A549 (cell line): ENCODE measurements at regions not wholly inside any gene's neighbourhood (a gene's known extent, or its start where the extent isn't known, plus 50 kb on each side); places are given as distances from the start of the nearest gene placed in this dataset.

Source experiments
- ATAC-seq, 2 experiments: fragments of 200-7000 bp in 1 of 2; fragments of >200 bp in 1 of 2; cut with Nextera tagmentation in 1 of 2; cut with Tn5 transposase in 1 of 2; 3 replicates each; pipeline versions ENCODE4 v1.8.0 to v1.9.1; 2018 to 2020; ENCODE audit warnings: mild to moderate bottlenecking in 1 of 2, moderate library complexity in 1 of 2
- CTCF ChIA-PET: fragments of 300-600 bp; sonication (Branson Sonifier 250); formaldehyde crosslinking; extraction: SDS; loops from one replicate; lab custom pipeline; 2021; ENCODE audit warnings: antibody characterized with exemption, inconsistent platforms; lab: Yijun Ruan, JAX
- POLR2A ChIA-PET: fragments of 350-600 bp; formaldehyde crosslinking; extraction: SDS; loops from one replicate; lab custom pipeline; 2021; ENCODE audit warnings: antibody characterized with exemption, inconsistent platforms; lab: Yijun Ruan, JAX
- DNase-seq, 2 experiments: peaks; one replicate each; pipeline versions ENCODE4 v3.0.0 to v3.0.0-alpha.2; 2011 to 2016; ENCODE audit warnings: low read depth in 1 of 2, low spot score in 1 of 2
- FAIRE-seq: peaks from 2 replicates; lab custom pipeline; 2011; peaks lifted over from hg19 to GRCh38; lab: Jason Lieb, UNC
- H3K27ac ChIP-seq, 2 experiments: fragments of >200 bp; sonication (Bioruptor Twin); formaldehyde crosslinking; 3 replicates each; pipeline ENCODE4 v1.5.1; 2016 to 2017
- H3K4me1 ChIP-seq: fragments of >200 bp; sonication (Bioruptor Twin); formaldehyde crosslinking; 3 replicates; pipeline ENCODE4 v1.6.1; 2016
- H3K4me2 ChIP-seq: fragments of >200 bp; sonication (Bioruptor Twin); formaldehyde crosslinking; 3 replicates; pipeline ENCODE4 v1.6.1; 2016
- H3K4me3 ChIP-seq: fragments of >200 bp; sonication (Bioruptor Twin); formaldehyde crosslinking; 3 replicates; pipeline ENCODE4 v1.5.1; 2016
- H3K9me3 ChIP-seq: fragments of >200 bp; sonication (Bioruptor Twin); formaldehyde crosslinking; 3 replicates; pipeline ENCODE4 v1.6.1; 2016
- CBX2 ChIP-seq: fragments of 200-600 bp; sonication (generic); IDR thresholded peaks from 2 replicates; pipeline ENCODE4 v1.6.1; 2016; ENCODE audit warnings: low read depth, mild to moderate bottlenecking, borderline replicate concordance
- CEBPB ChIP-seq, 2 experiments: fragments of >200 bp in 1 of 2; sonication (Bioruptor Twin) in 1 of 2; formaldehyde crosslinking in 1 of 2; IDR thresholded peaks; 2 replicates each; pipeline ENCODE4 v1.6.1; 2012 to 2016
- EHMT2 ChIP-seq: fragments of 200-600 bp; sonication (generic); IDR thresholded peaks from 2 replicates; pipeline ENCODE4 v1.6.1; 2016; ENCODE audit warnings: antibody characterized with exemption, low read depth, mild to moderate bottlenecking, moderate library complexity
- EP300 ChIP-seq, 2 experiments: fragments of >200 bp; sonication (Bioruptor Twin); formaldehyde crosslinking; IDR thresholded peaks; 2 replicates in 1 of 2; 3 replicates in 1 of 2; pipeline ENCODE4 v1.6.1; 2016 to 2017
- FOSB ChIP-seq: fragments of 250-450 bp; sonication (Bioruptor Pico); IDR thresholded peaks from 2 replicates; pipeline ENCODE4 v1.5.0; 2020; ENCODE audit warnings: mild to moderate bottlenecking, moderate library complexity
- GATA3 ChIP-seq: IDR thresholded peaks from 2 replicates; pipeline ENCODE4 v1.6.1; 2012; ENCODE audit warnings: borderline replicate concordance
- HEYL ChIP-seq: fragments of 250-450 bp; sonication (Bioruptor Pico); IDR thresholded peaks from 2 replicates; pipeline ENCODE4 v1.8.0; 2021; ENCODE audit warnings: mild to moderate bottlenecking, moderate library complexity
- HOXA7 ChIP-seq: fragments of 250-450 bp; sonication (Bioruptor Pico); IDR thresholded peaks from 2 replicates; pipeline ENCODE4 v1.5.0; 2020; ENCODE audit warnings: mild to moderate bottlenecking, moderate library complexity
- JUN ChIP-seq, 2 experiments: fragments of >200 bp; sonication (Bioruptor Twin); formaldehyde crosslinking; IDR thresholded peaks; 2 replicates in 1 of 2; 3 replicates in 1 of 2; pipeline ENCODE4 v1.6.1; 2016 to 2017
- MAZ ChIP-seq: fragments of 150-350 bp; IDR thresholded peaks from 2 replicates; pipeline ENCODE4 v1.6.1; 2014; ENCODE audit warnings: antibody characterized with exemption, low read depth, low read length, borderline replicate concordance
- MYC ChIP-seq: IDR thresholded peaks from 2 replicates; pipeline ENCODE4 v1.6.1; 2012; ENCODE audit warnings: mild to moderate bottlenecking, inconsistent platforms, low read length, improper control_type of control experiment, borderline replicate concordance
- NFE2L2 ChIP-seq: fragments of 150-350 bp; conservative IDR thresholded peaks from 2 replicates; pipeline ENCODE4 v1.6.1; 2014; ENCODE audit warnings: low read length
- NR3C1 ChIP-seq: fragments of >200 bp; sonication (Bioruptor Twin); formaldehyde crosslinking; IDR thresholded peaks from 3 replicates; pipeline ENCODE4 v1.6.1; 2017
- PHF8 ChIP-seq: fragments of 200-600 bp; sonication (generic); IDR thresholded peaks from 2 replicates; pipeline ENCODE4 v1.6.1; 2016; ENCODE audit warnings: low read depth, mild to moderate bottlenecking, antibody characterized with exemption, moderate library complexity, borderline replicate concordance
- POLR2AphosphoS2 ChIP-seq: conservative IDR thresholded peaks from 2 replicates; pipeline ENCODE4 v1.6.1; 2012; ENCODE audit warnings: low read length, improper control_type of control experiment, inconsistent platforms
- RAD21 ChIP-seq, 2 experiments: fragments of >200 bp in 1 of 2; sonication (Bioruptor Twin) in 1 of 2; formaldehyde crosslinking in 1 of 2; IDR thresholded peaks in 1 of 2; conservative IDR thresholded peaks in 1 of 2; 2 replicates in 1 of 2; 3 replicates in 1 of 2; pipeline ENCODE4 v1.6.1; 2012 to 2018; ENCODE audit warnings: inconsistent platforms in 1 of 2
- RCOR1 ChIP-seq: fragments of 150-350 bp; IDR thresholded peaks from 2 replicates; pipeline ENCODE4 v1.6.1; 2014; ENCODE audit warnings: antibody characterized with exemption, low read length, low read depth
- SREBF2 ChIP-seq: fragments of 450-650 bp; IDR thresholded peaks from 2 replicates; pipeline ENCODE4 v1.6.1; 2014; ENCODE audit warnings: mild to moderate bottlenecking, moderate library complexity
- TFCP2L1 ChIP-seq: fragments of 250-450 bp; sonication (Bioruptor Pico); IDR thresholded peaks from 2 replicates; pipeline ENCODE4 v1.5.0; 2021; ENCODE audit warnings: mild to moderate bottlenecking
- TP53 ChIP-seq: fragments of 250-450 bp; sonication (Bioruptor Pico); IDR thresholded peaks from 2 replicates; pipeline ENCODE4 v1.5.0; 2021; ENCODE audit warnings: mild to moderate bottlenecking, moderate library complexity
- ZC3H11A ChIP-seq: fragments of 450-650 bp; IDR thresholded peaks from 2 replicates; pipeline ENCODE4 v1.6.1; 2014; ENCODE audit warnings: antibody characterized with exemption, mild to moderate bottlenecking
- ZFP36 ChIP-seq: fragments of 450-650 bp; IDR thresholded peaks from 2 replicates; pipeline ENCODE4 v1.6.1; 2014; ENCODE audit warnings: borderline replicate concordance; ENCODE audit not compliant: partially characterized antibody
- ZNF302 ChIP-seq: fragments of 250-450 bp; sonication (Bioruptor Pico); IDR thresholded peaks from 2 replicates; pipeline ENCODE4 v1.9.0; 2021; ENCODE audit warnings: inconsistent platforms, mild to moderate bottlenecking, moderate library complexity
- ZSCAN20 ChIP-seq: fragments of 250-450 bp; sonication (Bioruptor Pico); IDR thresholded peaks from 2 replicates; pipeline ENCODE4 v1.8.0; 2022; ENCODE audit warnings: mild to moderate bottlenecking, moderate library complexity
- WGBS: methylation state at CpG from one replicate; pipeline ENCODE4 v1.1.6; 2017; ENCODE audit errors: missing lambda C conversion rate; 5-methylcytosine and 5-hydroxymethylcytosine counted together
- TF ChIP-seq, protein P1 (sequence below): fragments of 200-600 bp; sonication (generic); IDR thresholded peaks from 2 replicates; pipeline ENCODE4 v1.6.1; 2016; ENCODE audit warnings: antibody characterized with exemption, mild to moderate bottlenecking, moderate library complexity
- TF ChIP-seq, protein P2 (sequence below): fragments of >200 bp; sonication (Bioruptor Twin); formaldehyde crosslinking; IDR thresholded peaks from 3 replicates; pipeline ENCODE4 v1.6.1; 2016
- TF ChIP-seq, protein P3 (sequence below): fragments of 250-450 bp; sonication (Bioruptor Pico); IDR thresholded peaks from 2 replicates; pipeline ENCODE4 v1.5.0; 2021; ENCODE audit warnings: mild to moderate bottlenecking, moderate library complexity, borderline replicate concordance
- TF ChIP-seq, protein P4 (sequence below): fragments of 150-350 bp; IDR thresholded peaks from 2 replicates; pipeline ENCODE4 v1.6.1; 2014; ENCODE audit warnings: low read depth, mild to moderate bottlenecking, low read length
- TF ChIP-seq, protein P5 (sequence below): fragments of >200 bp; sonication (Bioruptor Twin); formaldehyde crosslinking; IDR thresholded peaks from 2 replicates; pipeline ENCODE4 v1.6.1; 2016
- TF ChIP-seq, protein P6 (sequence below): fragments of >200 bp; sonication (Bioruptor Twin); formaldehyde crosslinking; IDR thresholded peaks from 3 replicates; pipeline ENCODE4 v1.5.1; 2016

DNA sequence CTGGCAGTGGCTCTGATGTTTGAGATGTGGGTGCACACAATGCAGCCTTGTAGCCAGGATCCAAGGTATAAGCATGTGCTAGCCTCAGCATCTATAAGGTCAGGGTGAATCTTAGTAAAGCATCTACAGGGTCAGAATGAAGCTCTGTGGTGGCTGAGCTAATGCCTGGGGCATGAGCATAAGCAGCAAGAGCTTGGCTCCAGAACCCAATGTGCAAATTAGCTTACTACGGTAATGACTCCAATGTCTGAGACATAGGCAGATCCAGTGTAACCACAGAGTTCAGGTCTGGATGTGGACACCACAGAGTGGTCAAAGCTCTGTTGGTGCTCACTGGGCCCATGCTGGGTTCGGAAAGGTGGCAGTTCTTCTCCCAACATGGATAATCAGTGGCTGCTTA lies 304.5 kb upstream of the NECTIN3 start:
- FAIRE-seq (no peak), ATAC-seq (no peak), DNase-seq (no peak)
- TF ChIP-seq EP300 (IDR thresholded peaks at IDR 0.05) (no peak), CBX2 (no peak), ZSCAN20 (CRISPR knock-in tag) (no peak), NFE2L2 (no peak), ZC3H11A (no peak), TP53 (CRISPR knock-in tag) (no peak), MAZ (no peak), TFCP2L1 (no peak), ZFP36 (no peak), NR3C1 (no peak), SREBF2 (no peak), RCOR1 (no peak), ZNF302 (no peak), GATA3 (no peak)
- TF ChIP-seq, protein P1, sequence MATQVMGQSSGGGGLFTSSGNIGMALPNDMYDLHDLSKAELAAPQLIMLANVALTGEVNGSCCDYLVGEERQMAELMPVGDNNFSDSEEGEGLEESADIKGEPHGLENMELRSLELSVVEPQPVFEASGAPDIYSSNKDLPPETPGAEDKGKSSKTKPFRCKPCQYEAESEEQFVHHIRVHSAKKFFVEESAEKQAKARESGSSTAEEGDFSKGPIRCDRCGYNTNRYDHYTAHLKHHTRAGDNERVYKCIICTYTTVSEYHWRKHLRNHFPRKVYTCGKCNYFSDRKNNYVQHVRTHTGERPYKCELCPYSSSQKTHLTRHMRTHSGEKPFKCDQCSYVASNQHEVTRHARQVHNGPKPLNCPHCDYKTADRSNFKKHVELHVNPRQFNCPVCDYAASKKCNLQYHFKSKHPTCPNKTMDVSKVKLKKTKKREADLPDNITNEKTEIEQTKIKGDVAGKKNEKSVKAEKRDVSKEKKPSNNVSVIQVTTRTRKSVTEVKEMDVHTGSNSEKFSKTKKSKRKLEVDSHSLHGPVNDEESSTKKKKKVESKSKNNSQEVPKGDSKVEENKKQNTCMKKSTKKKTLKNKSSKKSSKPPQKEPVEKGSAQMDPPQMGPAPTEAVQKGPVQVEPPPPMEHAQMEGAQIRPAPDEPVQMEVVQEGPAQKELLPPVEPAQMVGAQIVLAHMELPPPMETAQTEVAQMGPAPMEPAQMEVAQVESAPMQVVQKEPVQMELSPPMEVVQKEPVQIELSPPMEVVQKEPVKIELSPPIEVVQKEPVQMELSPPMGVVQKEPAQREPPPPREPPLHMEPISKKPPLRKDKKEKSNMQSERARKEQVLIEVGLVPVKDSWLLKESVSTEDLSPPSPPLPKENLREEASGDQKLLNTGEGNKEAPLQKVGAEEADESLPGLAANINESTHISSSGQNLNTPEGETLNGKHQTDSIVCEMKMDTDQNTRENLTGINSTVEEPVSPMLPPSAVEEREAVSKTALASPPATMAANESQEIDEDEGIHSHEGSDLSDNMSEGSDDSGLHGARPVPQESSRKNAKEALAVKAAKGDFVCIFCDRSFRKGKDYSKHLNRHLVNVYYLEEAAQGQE = no peak
- TF ChIP-seq, protein P2, sequence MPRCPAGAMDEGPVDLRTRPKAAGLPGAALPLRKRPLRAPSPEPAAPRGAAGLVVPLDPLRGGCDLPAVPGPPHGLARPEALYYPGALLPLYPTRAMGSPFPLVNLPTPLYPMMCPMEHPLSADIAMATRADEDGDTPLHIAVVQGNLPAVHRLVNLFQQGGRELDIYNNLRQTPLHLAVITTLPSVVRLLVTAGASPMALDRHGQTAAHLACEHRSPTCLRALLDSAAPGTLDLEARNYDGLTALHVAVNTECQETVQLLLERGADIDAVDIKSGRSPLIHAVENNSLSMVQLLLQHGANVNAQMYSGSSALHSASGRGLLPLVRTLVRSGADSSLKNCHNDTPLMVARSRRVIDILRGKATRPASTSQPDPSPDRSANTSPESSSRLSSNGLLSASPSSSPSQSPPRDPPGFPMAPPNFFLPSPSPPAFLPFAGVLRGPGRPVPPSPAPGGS = no peak
- CTCF ChIA-PET = interaction anchor here (0.8 kb wide), 1 partner anchor 33 kb away, joined by 3 read pairs; no protein-coding TSS in a partner anchor
- no peak overlapping the region for H3K4me3 ChIP-seq
- no peaks in the 10 kb centered on the region for H3K4me1 ChIP-seq
- POLR2A ChIA-PET = no interaction called here
- H3K9me3 ChIP-seq = no peaks in the 10 kb centered on the region
- H3K27ac ChIP-seq = no peak overlapping the region
- no peak overlapping the region for H3K4me2 ChIP-seq
- 75% methylated on average over 2 of the region's 2 CpGs for WGBS

DNA sequence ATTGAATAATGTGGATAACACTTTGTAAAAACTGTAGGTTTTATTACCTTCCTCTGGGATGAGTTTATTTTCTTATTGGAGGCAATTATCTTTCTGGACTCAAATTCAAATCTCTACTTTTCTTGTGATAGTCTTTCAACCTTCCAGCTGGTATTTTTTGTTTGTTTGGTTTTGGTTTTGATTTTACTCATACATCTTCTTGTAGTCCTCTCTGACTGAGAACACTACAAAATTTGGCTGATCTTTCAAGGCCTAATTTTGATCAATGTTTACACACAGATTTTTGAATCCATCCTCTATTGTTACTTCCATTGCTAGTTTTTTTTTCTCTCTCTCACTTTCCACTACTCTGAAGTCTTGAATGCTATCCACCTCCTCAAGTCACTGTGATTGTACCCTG lies 303.8 kb upstream of the NECTIN3 start:
- no peak overlapping the region for H3K4me3 ChIP-seq
- no peak for FAIRE-seq
- no peaks in the 10 kb centered on the region for H3K9me3 ChIP-seq
- no peak overlapping the region for H3K4me2 ChIP-seq
- H3K27ac ChIP-seq = no peak overlapping the region
- ChIA-PET POLR2A (no interaction called here), CTCF (no interaction called here)
- no peak for ATAC-seq
- DNase-seq = no peak
- TF ChIP-seq FOSB (CRISPR knock-in tag) (no peak), RAD21 (conservative IDR thresholded peaks at IDR 0.05 in 1 of 2, IDR thresholded peaks at IDR 0.05 in 1 of 2) (no peak), EHMT2 (no peak), CEBPB (IDR thresholded peaks at IDR 0.05) (no peak), HOXA7 (CRISPR knock-in tag) (no peak), PHF8 (no peak), TP53 (CRISPR knock-in tag) (no peak), MYC (no peak), HEYL (CRISPR knock-in tag) (no peak), POLR2AphosphoS2 (no peak), EP300 (IDR thresholded peaks at IDR 0.05) (no peak), JUN (IDR thresholded peaks at IDR 0.05) (no peak), ZNF302 (no peak)
- TF ChIP-seq, protein P3, sequence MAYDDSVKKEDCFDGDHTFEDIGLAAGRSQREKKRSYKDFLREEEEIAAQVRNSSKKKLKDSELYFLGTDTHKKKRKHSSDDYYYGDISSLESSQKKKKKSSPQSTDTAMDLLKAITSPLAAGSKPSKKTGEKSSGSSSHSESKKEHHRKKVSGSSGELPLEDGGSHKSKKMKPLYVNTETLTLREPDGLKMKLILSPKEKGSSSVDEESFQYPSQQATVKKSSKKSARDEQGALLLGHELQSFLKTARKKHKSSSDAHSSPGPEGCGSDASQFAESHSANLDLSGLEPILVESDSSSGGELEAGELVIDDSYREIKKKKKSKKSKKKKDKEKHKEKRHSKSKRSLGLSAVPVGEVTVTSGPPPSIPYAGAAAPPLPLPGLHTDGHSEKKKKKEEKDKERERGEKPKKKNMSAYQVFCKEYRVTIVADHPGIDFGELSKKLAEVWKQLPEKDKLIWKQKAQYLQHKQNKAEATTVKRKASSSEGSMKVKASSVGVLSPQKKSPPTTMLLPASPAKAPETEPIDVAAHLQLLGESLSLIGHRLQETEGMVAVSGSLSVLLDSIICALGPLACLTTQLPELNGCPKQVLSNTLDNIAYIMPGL (CRISPR knock-in tag) = no peak
- TF ChIP-seq, protein P4, sequence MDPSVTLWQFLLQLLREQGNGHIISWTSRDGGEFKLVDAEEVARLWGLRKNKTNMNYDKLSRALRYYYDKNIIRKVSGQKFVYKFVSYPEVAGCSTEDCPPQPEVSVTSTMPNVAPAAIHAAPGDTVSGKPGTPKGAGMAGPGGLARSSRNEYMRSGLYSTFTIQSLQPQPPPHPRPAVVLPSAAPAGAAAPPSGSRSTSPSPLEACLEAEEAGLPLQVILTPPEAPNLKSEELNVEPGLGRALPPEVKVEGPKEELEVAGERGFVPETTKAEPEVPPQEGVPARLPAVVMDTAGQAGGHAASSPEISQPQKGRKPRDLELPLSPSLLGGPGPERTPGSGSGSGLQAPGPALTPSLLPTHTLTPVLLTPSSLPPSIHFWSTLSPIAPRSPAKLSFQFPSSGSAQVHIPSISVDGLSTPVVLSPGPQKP = no peak
- TF ChIP-seq, protein P5, sequence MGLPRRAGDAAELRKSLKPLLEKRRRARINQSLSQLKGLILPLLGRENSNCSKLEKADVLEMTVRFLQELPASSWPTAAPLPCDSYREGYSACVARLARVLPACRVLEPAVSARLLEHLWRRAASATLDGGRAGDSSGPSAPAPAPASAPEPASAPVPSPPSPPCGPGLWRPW = no peak
- TF ChIP-seq, protein P6, sequence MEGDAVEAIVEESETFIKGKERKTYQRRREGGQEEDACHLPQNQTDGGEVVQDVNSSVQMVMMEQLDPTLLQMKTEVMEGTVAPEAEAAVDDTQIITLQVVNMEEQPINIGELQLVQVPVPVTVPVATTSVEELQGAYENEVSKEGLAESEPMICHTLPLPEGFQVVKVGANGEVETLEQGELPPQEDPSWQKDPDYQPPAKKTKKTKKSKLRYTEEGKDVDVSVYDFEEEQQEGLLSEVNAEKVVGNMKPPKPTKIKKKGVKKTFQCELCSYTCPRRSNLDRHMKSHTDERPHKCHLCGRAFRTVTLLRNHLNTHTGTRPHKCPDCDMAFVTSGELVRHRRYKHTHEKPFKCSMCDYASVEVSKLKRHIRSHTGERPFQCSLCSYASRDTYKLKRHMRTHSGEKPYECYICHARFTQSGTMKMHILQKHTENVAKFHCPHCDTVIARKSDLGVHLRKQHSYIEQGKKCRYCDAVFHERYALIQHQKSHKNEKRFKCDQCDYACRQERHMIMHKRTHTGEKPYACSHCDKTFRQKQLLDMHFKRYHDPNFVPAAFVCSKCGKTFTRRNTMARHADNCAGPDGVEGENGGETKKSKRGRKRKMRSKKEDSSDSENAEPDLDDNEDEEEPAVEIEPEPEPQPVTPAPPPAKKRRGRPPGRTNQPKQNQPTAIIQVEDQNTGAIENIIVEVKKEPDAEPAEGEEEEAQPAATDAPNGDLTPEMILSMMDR = no peak
- H3K4me1 ChIP-seq = peaks cover 2% of the 10 kb centered on the region
